ENCODE measurements at regions not wholly inside any gene's neighbourhood (a gene's known extent, or its start where the extent isn't known, plus 50 kb on each side); places are given as distances from the start of the nearest gene placed in this dataset.

DNA sequence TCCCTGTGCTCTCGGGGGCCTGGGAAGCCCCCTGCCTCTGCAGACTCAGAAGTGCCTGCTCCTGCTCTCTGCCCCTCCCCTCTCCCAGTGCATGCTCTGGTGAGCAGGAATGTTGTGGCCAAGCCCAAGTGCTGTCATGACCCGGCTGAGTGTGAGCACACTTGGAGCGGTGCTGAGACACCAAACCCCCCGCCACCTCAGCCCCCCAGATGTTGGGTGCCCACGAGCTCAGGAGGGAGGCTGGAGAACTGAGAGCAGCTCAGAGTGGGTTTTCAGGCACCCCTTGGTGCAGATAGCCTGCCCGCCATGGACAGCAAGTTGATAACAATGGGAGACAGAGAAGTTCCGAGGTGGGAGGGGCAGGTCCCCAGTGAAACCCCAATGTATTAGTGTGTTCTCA lies 477.4 kb downstream of the ACTRT1 start:
- Histone ChIP-seq H4K20me1 (ENCODE audit: control insufficient read depth, insufficient read depth) (no peaks in the 10 kb centered on the region), H3K27me3 (replicated peaks in 1 of 2; ENCODE audit: control insufficient read depth in 2 of 2, insufficient read depth in 2 of 2, low read length in 1 of 2) (no peaks in the 10 kb centered on the region), H3K4me1 (ENCODE audit: control insufficient read depth, insufficient read depth, low read length) (no peaks in the 10 kb centered on the region), H3K4me3 (no peak overlapping the region), H3K9me3 (replicated peaks; ENCODE audit: control insufficient read depth, insufficient read depth, low read length) (no peaks in the 10 kb centered on the region; the same call in 2 of the 3 replicates), H3K4me2 (ENCODE audit: control insufficient read depth, insufficient read depth) (no peak overlapping the region), H3K9ac (ENCODE audit: control insufficient read depth, insufficient read depth, low read length) (no peak overlapping the region), H3K79me2 (ENCODE audit: control insufficient read depth, insufficient read depth, low read length) (no peaks in the 10 kb centered on the region), H3K27ac (ENCODE audit: control insufficient read depth, insufficient read depth) (no peak overlapping the region), H3K36me3 (ENCODE audit: control insufficient read depth in 2 of 2, insufficient read depth in 2 of 2, low read length in 1 of 2) (no peaks in the 10 kb centered on the region), H2AFZ (ENCODE audit: control insufficient read depth, low read depth, low read length) (no peak overlapping the region)
- RAD21 ChIA-PET (ENCODE audit: unreplicated experiment), result no interaction called here
- FAIRE-seq, result no peak
- CTCF ChIA-PET, result no interaction called here
- SMC1A ChIA-PET (ENCODE audit: uncharacterized antibody, unreplicated experiment), result no interaction called here
- no TSS peak for BruUV-seq (replicated peaks)
- intact Hi-C loops (cut with micrococcal nuclease; ENCODE audit: unreplicated experiment), result no loop called here
- POLR2A ChIA-PET, result no interaction called here
- DNase-seq (ENCODE audit: low read depth, low spot score), result no peak
- ATAC-seq, result no peak
- 23% methylated on average over 7 of the region's 7 CpGs for WGBS (ENCODE audit: insufficient coverage, insufficient replicate concordance, low lambda C conversion rate, missing lambda C conversion rate)
- TF ChIP-seq SUZ12 (IDR thresholded peaks at IDR 0.05; ENCODE audit: unreplicated experiment) (no peak), RELB (IDR thresholded peaks at IDR 0.05; ENCODE audit: low read depth) (no peak), ZZZ3 (IDR thresholded peaks at IDR 0.05; ENCODE audit: control insufficient read depth, insufficient read length, low read depth) (no peak), YBX1 (IDR thresholded peaks at IDR 0.05) (no peak), NFXL1 (IDR thresholded peaks at IDR 0.05; ENCODE audit: borderline replicate concordance) (no peak), ATF7 (IDR thresholded peaks at IDR 0.05; ENCODE audit: low read depth) (no peak), YY1 (IDR thresholded peaks at IDR 0.05; ENCODE audit: low read depth, low read length) (no peak)
- in situ Hi-C loops (cut with MboI), result no loop called here

DNA sequence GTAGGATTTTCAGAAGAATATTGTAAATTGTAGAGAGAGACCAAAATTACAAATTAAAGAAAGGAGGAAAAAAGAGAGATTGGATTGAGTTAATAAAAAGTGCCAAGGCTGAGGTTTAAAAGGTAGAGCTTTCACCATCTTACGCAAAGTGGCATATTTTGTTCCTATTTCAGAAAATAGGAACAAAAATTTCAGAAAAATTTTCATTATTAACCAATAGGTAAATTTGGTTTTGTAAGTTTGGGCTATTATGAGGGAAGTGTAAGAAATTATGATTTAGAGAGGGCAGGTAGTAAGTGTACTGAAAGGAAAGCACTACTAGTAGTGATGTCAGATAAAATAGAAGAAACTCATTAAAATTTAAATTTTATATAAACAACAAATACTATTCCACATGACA lies 479.7 kb downstream of the ACTRT1 start:
- RAD21 ChIA-PET (ENCODE audit: unreplicated experiment), result no interaction called here
- DNase-seq (ENCODE audit: low read depth, low spot score) (no peak), FAIRE-seq (no peak)
- TF ChIP-seq ETV6 (conservative IDR thresholded peaks at IDR 0.05 in 1 of 2, IDR thresholded peaks at IDR 0.05 in 1 of 2; ENCODE audit: borderline replicate concordance in 1 of 2, low read depth in 1 of 2), result no peak
- TF ChIP-seq BACH1 (IDR thresholded peaks at IDR 0.05; ENCODE audit: borderline replicate concordance), result no peak
- no peak for TF ChIP-seq YY1 (IDR thresholded peaks at IDR 0.05; ENCODE audit: low read depth, low read length)
- no peak for TF ChIP-seq EP300 (IDR thresholded peaks at IDR 0.05; ENCODE audit: borderline replicate concordance in 1 of 2, control insufficient read depth in 1 of 2, low read depth in 2 of 2, low read length in 2 of 2)
- TF ChIP-seq, protein P1, sequence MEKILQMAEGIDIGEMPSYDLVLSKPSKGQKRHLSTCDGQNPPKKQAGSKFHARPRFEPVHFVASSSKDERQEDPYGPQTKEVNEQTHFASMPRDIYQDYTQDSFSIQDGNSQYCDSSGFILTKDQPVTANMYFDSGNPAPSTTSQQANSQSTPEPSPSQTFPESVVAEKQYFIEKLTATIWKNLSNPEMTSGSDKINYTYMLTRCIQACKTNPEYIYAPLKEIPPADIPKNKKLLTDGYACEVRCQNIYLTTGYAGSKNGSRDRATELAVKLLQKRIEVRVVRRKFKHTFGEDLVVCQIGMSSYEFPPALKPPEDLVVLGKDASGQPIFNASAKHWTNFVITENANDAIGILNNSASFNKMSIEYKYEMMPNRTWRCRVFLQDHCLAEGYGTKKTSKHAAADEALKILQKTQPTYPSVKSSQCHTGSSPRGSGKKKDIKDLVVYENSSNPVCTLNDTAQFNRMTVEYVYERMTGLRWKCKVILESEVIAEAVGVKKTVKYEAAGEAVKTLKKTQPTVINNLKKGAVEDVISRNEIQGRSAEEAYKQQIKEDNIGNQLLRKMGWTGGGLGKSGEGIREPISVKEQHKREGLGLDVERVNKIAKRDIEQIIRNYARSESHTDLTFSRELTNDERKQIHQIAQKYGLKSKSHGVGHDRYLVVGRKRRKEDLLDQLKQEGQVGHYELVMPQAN (conservative IDR thresholded peaks at IDR 0.05), result no peak
- TF ChIP-seq, protein P2, sequence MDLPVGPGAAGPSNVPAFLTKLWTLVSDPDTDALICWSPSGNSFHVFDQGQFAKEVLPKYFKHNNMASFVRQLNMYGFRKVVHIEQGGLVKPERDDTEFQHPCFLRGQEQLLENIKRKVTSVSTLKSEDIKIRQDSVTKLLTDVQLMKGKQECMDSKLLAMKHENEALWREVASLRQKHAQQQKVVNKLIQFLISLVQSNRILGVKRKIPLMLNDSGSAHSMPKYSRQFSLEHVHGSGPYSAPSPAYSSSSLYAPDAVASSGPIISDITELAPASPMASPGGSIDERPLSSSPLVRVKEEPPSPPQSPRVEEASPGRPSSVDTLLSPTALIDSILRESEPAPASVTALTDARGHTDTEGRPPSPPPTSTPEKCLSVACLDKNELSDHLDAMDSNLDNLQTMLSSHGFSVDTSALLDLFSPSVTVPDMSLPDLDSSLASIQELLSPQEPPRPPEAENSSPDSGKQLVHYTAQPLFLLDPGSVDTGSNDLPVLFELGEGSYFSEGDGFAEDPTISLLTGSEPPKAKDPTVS (IDR thresholded peaks at IDR 0.05; ENCODE audit: low read depth, low read length), result no peak
- no peak for TF ChIP-seq EGR1 (IDR thresholded peaks at IDR 0.05; ENCODE audit: borderline replicate concordance in 1 of 2, low read depth in 2 of 2, low read length in 2 of 2)

More for the DNA sequence above, 479.7 kb downstream of the ACTRT1 start:
- H3K27me3 ChIP-seq (replicated peaks in 1 of 2; ENCODE audit: control insufficient read depth in 2 of 2, insufficient read depth in 2 of 2, low read length in 1 of 2), result no peaks in the 10 kb centered on the region
- no peaks in the 10 kb centered on the region for H3K4me1 ChIP-seq (ENCODE audit: control insufficient read depth, insufficient read depth, low read length)
- H2AFZ ChIP-seq (ENCODE audit: control insufficient read depth, low read depth, low read length), result no peak overlapping the region
- ChIA-PET SMC1A (ENCODE audit: uncharacterized antibody, unreplicated experiment) (no interaction called here), CTCF (no interaction called here), POLR2A (interaction anchor here (0.7 kb wide), 1 partner anchor 15 kb away, joined by 4 read pairs; no protein-coding TSS in a partner anchor)
- H3K4me2 ChIP-seq (ENCODE audit: control insufficient read depth, insufficient read depth), result no peak overlapping the region
- no peak overlapping the region for H3K27ac ChIP-seq (ENCODE audit: control insufficient read depth, insufficient read depth)
- H3K36me3 ChIP-seq (ENCODE audit: control insufficient read depth in 2 of 2, insufficient read depth in 2 of 2, low read length in 1 of 2), result no peaks in the 10 kb centered on the region
- no TSS peak for BruUV-seq (replicated peaks)
- intact Hi-C loops (cut with micrococcal nuclease; ENCODE audit: unreplicated experiment), result no loop called here
- no peak overlapping the region for H3K9ac ChIP-seq (ENCODE audit: control insufficient read depth, insufficient read depth, low read length)
- in situ Hi-C loops (cut with MboI), result no loop called here
- 4% methylated on average over 1 of the region's 1 CpG for WGBS (ENCODE audit: insufficient coverage, insufficient replicate concordance, low lambda C conversion rate, missing lambda C conversion rate)
- no peak for ATAC-seq
- no peaks in the 10 kb centered on the region; the same call in 2 of the 3 replicates for H3K9me3 ChIP-seq (replicated peaks; ENCODE audit: control insufficient read depth, insufficient read depth, low read length)
- no peaks in the 10 kb centered on the region for H4K20me1 ChIP-seq (ENCODE audit: control insufficient read depth, insufficient read depth)
- H3K79me2 ChIP-seq (ENCODE audit: control insufficient read depth, insufficient read depth, low read length), result no peaks in the 10 kb centered on the region
- no peak overlapping the region for H3K4me3 ChIP-seq

Measured in GM12878 (cell line).